ENCODE measurements at regions not wholly inside any gene's neighbourhood (a gene's known extent, or its start where the extent isn't known, plus 50 kb on each side); places are given as distances from the start of the nearest gene placed in this dataset.

- no peaks in the 10 kb centered on the region for H3K27me3 ChIP-seq (replicated peaks; ENCODE audit: insufficient read depth, low read depth, low read length, poor library complexity)
- intact Hi-C loops (cut with micrococcal nuclease; ENCODE audit: unreplicated experiment) = no loop called here
- no peak overlapping the region for H3K27ac ChIP-seq (ENCODE audit: low read depth, low read length, poor library complexity, severe bottlenecking)
- peaks cover 5% of the 10 kb centered on the region for H3K9me3 ChIP-seq (ENCODE audit: low read depth, low read length, poor library complexity, severe bottlenecking)
- H3K36me3 ChIP-seq (ENCODE audit: insufficient read depth, low read length, poor library complexity, severe bottlenecking) = no peaks in the 10 kb centered on the region
- DNase-seq (ENCODE audit: low spot score) = no peak
- no peaks in the 10 kb centered on the region for H3K4me1 ChIP-seq (ENCODE audit: insufficient read depth, low read length, poor library complexity, severe bottlenecking)
- ChIA-PET CTCF (no interaction called here), POLR2A (ENCODE audit: low non-redundant PET) (no interaction called here)
- no peak overlapping the region for H3K4me3 ChIP-seq (ENCODE audit: low read depth, low read length, poor library complexity, severe bottlenecking)
- TF ChIP-seq CTCF (conservative IDR thresholded peaks at IDR 0.05; ENCODE audit: low read depth, low read length) (no peak), EZH2 (IDR thresholded peaks at IDR 0.05; ENCODE audit: borderline replicate concordance, low read depth, low read length, poor library complexity, severe bottlenecking) (no peak)
- BruUV-seq (replicated peaks) = no TSS peak
Observed at GRCh38 chr7:153258686-153259085, 499.1 kb downstream of the ACTR3B start.

DNA sequence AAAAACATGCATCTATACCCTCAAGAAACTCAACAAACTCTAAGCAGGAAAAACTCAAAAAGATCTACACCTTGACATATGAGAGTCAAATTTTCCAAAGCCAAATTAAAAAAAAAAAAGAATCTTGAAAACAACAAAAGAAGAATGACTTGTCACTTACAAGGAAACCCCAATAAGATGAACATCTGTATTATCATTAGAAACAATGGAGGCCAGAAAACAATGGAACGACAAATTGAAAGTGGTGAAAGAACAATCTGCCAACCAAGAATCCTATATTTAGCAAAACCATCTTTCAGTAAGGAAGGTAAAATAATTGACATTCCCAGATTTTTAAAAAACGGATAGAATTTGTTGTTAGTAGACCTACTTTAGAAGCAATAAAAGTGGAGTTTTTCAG, 516.8 kb downstream of the ACTR3B start:
- no TSS peak for BruUV-seq (replicated peaks)
- Histone ChIP-seq H3K9me3 (ENCODE audit: low read depth, low read length, poor library complexity, severe bottlenecking) (peaks cover 7% of the 10 kb centered on the region), H3K4me1 (ENCODE audit: insufficient read depth, low read length, poor library complexity, severe bottlenecking) (no peaks in the 10 kb centered on the region), H3K27ac (ENCODE audit: low read depth, low read length, poor library complexity, severe bottlenecking) (no peak overlapping the region), H3K36me3 (ENCODE audit: insufficient read depth, low read length, poor library complexity, severe bottlenecking) (no peaks in the 10 kb centered on the region), H3K27me3 (replicated peaks; ENCODE audit: insufficient read depth, low read depth, low read length, poor library complexity) (no peaks in the 10 kb centered on the region), H3K4me3 (ENCODE audit: low read depth, low read length, poor library complexity, severe bottlenecking) (no peak overlapping the region)
- CTCF ChIA-PET = no interaction called here
- no peak for DNase-seq (ENCODE audit: low spot score)
- POLR2A ChIA-PET (ENCODE audit: low non-redundant PET) = no interaction called here
- TF ChIP-seq CTCF (conservative IDR thresholded peaks at IDR 0.05; ENCODE audit: low read depth, low read length) (no peak), EZH2 (IDR thresholded peaks at IDR 0.05; ENCODE audit: borderline replicate concordance, low read depth, low read length, poor library complexity, severe bottlenecking) (no peak)
- intact Hi-C loops (cut with micrococcal nuclease; ENCODE audit: unreplicated experiment) = no loop called here

DNA sequence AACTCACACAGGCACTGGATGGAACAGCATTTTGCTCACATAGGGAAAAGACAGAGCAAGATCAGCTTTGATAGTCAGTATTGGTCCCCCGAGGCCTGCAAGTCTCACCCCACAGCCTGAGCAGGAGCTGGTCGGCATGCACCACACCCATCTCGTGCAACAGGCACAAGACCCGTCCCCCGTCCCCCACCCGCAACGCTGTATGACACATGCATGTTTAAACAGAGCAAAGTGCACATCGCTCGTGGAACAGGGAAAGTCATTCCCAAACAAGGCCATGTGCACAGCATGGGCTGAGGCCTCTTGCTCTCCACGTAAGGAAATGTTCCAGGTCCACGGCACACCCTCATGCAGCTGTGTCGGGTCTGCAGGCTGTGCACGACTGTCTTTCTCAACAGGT, 527.2 kb downstream of the ACTR3B start:
- intact Hi-C loops (cut with micrococcal nuclease; ENCODE audit: unreplicated experiment) = no loop called here
- H3K4me1 ChIP-seq (ENCODE audit: insufficient read depth, low read length, poor library complexity, severe bottlenecking) = no peaks in the 10 kb centered on the region
- no TSS peak for BruUV-seq (replicated peaks)
- H3K9me3 ChIP-seq (ENCODE audit: low read depth, low read length, poor library complexity, severe bottlenecking) = peaks cover 8% of the 10 kb centered on the region
- no peak for DNase-seq (ENCODE audit: low spot score)
- ChIA-PET POLR2A (ENCODE audit: low non-redundant PET) (no interaction called here), CTCF (no interaction called here)
- no peak overlapping the region for H3K27ac ChIP-seq (ENCODE audit: low read depth, low read length, poor library complexity, severe bottlenecking)
- no peaks in the 10 kb centered on the region for H3K36me3 ChIP-seq (ENCODE audit: insufficient read depth, low read length, poor library complexity, severe bottlenecking)
- TF ChIP-seq CTCF (conservative IDR thresholded peaks at IDR 0.05; ENCODE audit: low read depth, low read length) (no peak), EZH2 (IDR thresholded peaks at IDR 0.05; ENCODE audit: borderline replicate concordance, low read depth, low read length, poor library complexity, severe bottlenecking) (no peak)
- no peaks in the 10 kb centered on the region for H3K27me3 ChIP-seq (replicated peaks; ENCODE audit: insufficient read depth, low read depth, low read length, poor library complexity)
- no peak overlapping the region for H3K4me3 ChIP-seq (ENCODE audit: low read depth, low read length, poor library complexity, severe bottlenecking)

Measured in A673 (cell line).